Uterus (tissue), 2 donors: ENCODE measurements at regions not wholly inside any gene's neighbourhood (a gene's known extent, or its start where the extent isn't known, plus 50 kb on each side); places are given as distances from the start of the nearest gene placed in this dataset.

ENCODE experiments used
- POLR2A ChIP-seq, 2 donors: fragments of 450-650 bp; IDR thresholded peaks; one replicate each; pipeline ENCODE4 v1.6.1; 2016; ENCODE audit warnings: antibody characterized with exemption in 2 of 2, mild to moderate bottlenecking in 1 of 2, moderate library complexity in 1 of 2
- TF ChIP-seq, protein P1 (sequence below), 4 experiments: fragments of 200-600 bp in 2 of 4; fragments of 450-650 bp in 2 of 4; sonication (generic) in 2 of 4; IDR thresholded peaks; one replicate each; pipeline ENCODE4 v1.5.1; 2016 to 2019; ENCODE audit warnings: antibody characterized with exemption in 4 of 4, mild to moderate bottlenecking in 2 of 4, moderate library complexity in 1 of 4

DNA sequence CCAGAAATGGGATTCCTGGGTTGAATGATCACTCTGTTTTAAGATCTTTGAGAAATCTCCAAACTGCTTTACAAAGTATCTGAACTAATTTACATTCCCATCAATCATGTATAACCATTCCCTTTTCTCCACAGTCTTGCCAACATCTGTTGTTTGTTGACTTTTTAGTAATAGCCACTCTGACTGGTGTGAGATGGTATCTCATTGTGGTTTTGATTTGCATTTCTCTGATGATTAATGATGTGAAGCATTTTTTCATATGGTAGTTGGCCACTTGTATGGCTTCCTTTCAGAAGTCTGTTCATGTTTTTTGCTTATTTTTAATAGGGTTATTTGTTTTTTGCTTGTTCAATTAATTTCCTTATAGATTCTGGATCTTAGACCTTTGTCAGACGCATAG, 211.8 kb upstream of the AVPR1A start:
- TF ChIP-seq, protein P1, sequence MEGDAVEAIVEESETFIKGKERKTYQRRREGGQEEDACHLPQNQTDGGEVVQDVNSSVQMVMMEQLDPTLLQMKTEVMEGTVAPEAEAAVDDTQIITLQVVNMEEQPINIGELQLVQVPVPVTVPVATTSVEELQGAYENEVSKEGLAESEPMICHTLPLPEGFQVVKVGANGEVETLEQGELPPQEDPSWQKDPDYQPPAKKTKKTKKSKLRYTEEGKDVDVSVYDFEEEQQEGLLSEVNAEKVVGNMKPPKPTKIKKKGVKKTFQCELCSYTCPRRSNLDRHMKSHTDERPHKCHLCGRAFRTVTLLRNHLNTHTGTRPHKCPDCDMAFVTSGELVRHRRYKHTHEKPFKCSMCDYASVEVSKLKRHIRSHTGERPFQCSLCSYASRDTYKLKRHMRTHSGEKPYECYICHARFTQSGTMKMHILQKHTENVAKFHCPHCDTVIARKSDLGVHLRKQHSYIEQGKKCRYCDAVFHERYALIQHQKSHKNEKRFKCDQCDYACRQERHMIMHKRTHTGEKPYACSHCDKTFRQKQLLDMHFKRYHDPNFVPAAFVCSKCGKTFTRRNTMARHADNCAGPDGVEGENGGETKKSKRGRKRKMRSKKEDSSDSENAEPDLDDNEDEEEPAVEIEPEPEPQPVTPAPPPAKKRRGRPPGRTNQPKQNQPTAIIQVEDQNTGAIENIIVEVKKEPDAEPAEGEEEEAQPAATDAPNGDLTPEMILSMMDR (IDR thresholded peaks at IDR 0.05), result no peak
- TF ChIP-seq POLR2A (IDR thresholded peaks at IDR 0.05), result no peak
